NCI-H446 (cell line): ENCODE measurements at regions not wholly inside any gene's neighbourhood (a gene's known extent, or its start where the extent isn't known, plus 50 kb on each side); places are given as distances from the start of the nearest gene placed in this dataset.
"Not testable (repeated sequence)": the region's sequence is repeated elsewhere in the genome, so short reads cannot be mapped to it uniquely, and the experiment has no call there.

Source experiments
- DNase-seq, 2 experiments: peaks; one replicate each; lab custom pipeline; 2025; lab: John Stamatoyannopoulos, UW

DNA sequence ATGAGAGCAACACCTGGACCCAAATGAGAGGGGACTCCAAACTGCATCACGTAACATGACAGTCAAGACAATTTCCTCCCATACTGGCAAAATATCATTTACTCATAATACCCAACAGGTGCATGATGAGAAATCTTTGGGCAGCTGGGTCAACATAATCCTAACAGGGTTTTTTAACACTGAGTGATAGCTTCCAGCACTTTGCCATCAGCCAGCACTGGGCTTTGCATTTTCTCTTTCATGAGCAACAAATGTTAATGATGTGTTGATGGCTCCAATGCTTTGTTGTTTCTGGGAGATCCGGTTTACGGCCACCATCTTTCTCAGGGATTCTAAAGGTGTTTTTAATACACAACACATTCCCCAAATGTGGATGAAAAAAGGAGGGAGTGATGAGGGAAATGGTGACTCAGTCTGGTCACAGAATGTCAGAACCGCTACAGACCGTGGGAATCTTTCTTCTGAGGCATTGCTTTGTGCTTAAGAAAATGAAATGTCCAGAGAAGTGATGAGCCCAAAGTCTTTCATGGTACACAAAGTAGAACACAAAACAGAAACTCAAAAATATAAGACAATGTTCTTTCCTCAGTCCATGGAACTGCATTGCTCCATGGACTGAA, 705.7 kb upstream of the IGFBP3 start:
- DNase-seq, result no peak

DNA sequence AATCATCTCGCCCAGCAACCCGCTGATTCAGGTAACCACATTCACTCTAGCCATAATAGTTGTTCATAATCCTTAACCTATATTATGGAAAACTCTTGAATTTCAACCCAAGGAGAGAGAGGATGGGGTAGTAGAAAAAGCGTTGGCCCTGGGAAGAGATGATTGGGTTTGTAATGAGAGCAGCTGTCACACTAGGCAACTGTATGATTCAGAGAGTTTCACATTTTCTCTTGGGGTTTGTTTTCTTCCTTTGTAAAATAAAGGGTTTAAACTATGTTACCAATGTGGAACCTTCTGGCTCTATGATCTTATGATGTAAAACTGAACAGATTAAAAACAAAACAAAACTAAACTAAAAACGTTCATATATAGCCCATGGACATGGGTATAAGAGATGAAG, 705.2 kb upstream of the IGFBP3 start:
- DNase-seq, result no peak

DNA sequence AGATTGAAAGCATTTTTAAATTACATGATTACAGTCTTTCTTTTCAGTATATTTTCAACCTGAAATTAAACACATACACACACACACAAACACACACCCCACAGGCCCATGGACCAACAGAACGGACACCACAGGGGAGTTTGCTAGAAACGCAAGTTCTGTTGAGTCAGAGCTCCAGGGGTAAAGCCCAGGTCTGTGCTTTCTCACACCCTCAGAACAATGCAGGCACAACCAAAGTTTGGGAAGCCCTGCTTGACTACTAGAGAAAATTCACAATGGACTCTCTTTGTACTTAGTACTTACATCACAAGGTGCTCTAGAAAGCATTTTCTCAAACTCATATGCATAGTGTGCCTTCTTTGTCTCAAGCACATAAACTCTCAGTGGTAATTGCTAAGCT, 704.0 kb upstream of the IGFBP3 start:
- DNase-seq, result no peak

DNA sequence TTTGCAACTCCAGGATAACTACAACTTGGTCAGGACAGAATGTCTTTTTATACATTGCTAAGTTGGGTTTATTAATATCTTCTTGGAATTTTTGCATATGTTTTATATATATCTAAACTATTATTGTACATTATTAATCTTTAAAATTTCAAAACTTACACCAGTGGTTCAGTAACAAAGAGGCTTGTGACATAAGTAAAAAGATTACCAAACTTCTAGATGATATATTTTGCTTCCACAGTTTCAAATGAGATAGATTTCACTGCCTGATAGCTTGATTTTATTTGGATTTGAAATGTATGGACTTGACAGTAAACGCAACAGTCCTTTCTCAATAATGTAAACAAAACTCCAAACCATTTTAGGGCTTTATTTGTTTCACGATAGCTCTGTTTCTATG, 701.2 kb upstream of the IGFBP3 start:
- no peak for DNase-seq

DNA sequence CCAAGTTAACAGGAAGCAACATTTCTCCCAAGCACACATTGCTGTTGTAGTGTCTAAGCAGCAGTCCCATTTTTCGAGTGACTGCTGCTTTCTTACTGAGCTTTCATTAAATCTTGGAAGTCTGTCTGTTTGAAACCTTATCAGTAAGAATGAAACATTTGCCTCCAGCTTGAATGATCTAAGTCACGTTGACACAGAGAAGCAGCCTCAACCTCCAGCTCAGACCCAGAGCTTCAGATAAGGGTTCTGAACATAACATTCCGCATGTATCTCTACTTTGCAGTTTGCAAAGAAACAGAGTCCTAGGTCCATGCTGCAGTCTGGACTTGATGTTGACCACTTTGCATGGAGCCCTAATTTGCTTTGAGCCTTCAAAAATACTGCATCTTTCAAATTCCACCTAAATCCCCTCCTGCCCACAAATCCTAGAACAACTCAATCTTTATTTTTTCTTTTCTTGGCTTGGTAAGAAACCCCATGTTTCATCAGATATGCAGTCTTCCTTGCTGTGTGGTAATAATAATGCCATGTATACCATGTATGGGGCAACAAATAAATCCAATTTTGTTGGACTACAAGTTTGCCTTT, 698.7 kb upstream of the IGFBP3 start:
- DNase-seq, result no peak

DNA sequence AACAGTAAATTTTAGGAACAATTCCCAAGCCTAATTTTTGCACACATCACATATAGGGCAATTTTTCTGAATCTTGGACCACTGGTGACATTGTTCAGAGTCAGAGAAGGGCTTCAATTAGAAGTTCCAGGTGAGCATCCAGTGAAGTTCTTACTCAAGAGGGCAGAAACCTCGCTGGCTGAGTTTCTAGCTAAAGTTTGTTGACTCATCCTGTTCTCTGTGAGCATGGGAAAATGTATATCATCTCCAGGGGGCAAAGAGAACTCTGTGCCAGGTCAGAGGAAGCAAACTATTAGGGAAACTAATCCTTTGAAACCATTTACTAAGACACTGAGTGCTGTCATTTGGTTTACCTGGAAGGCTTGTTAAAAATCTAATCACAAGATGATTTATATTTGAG, 695.6 kb upstream of the IGFBP3 start:
- no peak for DNase-seq

DNA sequence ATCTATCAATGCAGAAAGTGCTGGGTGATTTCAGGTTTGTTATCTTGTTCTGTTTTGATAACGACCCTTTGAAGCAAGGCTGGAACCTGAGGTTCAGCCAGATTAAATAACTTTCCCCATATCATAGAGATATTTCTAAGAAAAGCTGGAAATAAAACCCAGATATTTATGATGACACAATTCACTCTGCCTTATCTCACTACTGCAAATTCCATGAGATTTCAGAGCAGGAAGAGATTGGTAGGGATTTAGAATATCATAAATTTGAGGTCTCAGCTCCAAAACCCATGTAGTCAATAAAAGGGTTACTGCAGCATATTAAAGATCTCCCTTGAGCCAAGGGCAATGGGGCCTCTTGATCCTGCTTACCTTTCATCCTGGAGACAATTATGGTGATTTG, 692.5 kb upstream of the IGFBP3 start:
- DNase-seq, result no peak

DNA sequence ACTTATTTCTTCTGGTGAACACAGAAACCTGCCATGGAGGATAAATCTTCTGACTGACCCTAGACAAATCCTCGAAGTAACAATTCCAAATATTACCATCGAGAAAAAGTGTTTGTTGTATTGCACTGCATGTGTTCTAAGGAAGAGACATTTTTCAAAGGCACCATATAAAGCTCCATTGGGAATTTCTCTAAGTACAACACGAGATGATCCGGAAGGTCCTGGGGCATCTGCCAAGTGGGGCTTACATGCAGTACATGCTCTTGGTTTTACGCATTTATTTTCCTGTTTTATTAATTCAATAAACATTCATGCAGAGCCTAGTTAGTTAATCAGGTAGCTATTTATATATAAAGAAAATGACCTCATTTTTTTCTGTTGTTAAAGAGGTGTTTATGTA, 692.0 kb upstream of the IGFBP3 start:
- DNase-seq, result no peak

DNA sequence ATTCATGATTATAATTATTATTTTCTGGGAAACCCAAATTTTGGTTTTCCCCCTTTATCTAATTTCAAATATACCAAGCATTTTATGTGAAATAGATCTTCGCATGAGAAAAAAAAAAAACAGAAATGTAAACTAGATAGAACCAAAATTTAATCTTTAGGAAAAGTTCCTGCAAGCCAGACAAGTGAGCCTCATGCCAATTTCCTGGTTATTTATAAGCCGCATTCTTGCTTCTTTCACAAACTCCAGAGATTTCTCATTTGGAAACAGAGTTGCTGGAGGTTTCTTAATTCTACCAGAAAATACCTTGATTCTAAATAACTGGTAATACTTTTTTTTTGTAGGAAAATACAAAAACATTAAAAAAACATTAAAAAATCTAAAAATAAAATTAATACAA, 690.4 kb upstream of the IGFBP3 start:
- DNase-seq, result no peak

DNA sequence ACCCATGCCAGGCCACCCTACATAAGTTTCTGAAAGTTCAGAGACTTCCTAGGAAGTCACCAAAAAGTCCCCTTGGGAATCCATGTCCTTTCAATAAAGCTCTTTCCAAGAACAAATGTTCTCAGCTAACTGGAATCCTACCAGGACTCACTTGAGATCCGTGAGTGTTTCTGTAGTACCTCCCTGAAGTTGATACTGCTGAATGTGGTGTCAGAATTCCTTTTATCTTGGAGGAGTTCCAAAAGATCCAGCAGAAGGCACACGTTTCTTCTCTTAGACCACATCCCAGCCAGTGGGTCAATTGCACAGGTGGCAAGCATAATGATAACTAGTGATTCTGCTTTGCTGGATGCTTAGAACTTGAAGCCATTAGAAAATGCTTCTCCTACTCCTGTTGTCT, 689.7 kb upstream of the IGFBP3 start:
- no peak for DNase-seq

DNA sequence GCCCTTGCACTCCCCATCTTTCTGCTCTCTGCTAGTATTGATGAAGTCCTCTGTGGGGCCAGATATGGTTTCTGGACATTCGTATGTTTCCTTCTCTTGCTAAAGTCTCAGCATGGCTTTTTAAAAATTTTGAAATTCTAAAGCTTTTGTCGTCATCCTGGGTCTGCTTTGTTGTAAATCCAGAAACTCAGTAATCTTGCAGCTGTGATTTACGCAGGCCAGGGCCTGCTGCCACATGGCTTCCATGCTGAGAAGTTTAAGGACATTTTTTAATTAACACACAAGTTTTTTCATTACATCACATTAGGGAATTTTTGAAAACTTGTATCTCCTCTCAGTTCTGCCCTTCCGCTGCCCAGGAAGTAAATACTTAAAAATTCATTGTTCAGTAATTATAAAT, 686.1 kb upstream of the IGFBP3 start:
- DNase-seq, result no peak

DNA sequence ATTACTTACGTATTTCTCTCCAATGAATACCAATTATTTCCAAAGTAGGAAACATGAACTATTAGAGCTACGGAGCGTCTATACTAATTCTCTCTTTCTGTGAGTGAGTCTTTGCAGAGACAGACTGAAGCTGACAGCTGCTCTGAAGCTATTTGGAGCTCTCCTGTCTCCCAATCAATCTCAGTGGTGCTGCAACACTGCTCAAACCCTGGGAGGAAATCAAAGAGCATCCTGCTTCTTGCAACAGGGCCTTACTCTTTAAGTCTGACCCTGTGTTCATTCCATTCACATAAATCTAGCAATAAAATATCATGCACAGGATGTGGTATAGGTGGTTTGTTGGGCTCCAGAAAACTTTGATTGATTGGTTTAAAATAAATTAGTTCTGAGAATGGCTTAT, 685.7 kb upstream of the IGFBP3 start:
- no peak for DNase-seq

DNA sequence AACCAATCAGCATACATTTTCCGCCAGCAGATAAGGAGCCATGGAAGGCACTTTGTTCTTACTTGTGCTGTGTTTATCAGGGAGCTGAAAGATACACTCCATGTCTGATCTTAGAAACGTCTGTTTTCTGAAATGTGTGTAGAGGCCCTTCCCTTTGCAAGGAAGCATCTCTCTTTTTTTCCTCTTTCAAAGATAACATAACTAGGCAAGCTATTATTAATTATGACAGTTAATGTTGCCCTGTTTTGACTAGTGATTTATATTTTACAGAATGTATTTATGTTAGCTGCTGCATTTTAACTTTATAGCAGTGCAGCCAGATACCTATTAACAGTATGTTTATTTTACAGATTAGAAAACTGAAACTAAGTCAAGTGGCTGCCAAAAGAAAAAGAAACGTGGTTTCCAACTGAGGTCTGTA, 683.2 kb upstream of the IGFBP3 start:
- no peak for DNase-seq

DNA sequence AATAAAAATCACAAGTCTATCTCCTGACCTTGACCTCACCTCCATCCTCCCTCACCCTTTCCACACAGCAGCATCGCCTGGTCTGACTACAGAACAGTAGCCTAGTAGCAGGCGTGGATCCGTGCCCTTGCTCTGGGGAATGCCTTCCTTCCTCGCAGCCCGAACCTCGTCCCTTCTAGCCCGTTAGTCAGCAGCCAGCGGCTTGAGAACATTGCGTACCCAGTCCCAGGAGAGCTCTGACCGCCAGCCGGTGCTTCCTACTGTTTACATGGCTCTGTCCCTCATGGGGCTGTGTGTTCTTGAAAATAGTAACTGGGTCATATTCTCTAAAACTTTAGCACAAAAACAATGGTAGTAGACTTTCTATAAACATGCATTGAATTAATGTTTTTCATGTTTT, 682.7 kb upstream of the IGFBP3 start:
- DNase-seq, result no peak

DNA sequence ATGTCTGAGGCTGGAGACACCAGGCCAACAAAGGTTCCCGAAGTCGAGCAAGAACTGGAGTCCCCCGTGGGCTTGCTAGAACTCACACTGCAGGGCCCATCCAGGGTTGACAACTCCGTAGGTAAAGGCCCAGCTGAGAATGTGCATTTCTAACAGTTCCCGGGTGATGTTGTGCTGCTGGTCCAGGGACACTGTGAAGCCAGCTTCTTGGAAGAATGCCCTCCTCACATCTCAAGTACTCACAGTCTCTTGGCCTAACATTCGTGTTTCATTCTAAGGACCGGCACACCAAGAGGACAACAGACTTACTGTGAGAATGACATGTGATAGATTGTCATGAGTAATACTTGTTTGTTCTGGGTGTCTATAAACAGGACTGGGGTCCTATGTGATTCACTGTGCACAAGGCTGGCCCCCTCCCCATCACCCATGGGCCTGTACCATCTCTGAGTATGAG, 682.3 kb upstream of the IGFBP3 start:
- no peak for DNase-seq

DNA sequence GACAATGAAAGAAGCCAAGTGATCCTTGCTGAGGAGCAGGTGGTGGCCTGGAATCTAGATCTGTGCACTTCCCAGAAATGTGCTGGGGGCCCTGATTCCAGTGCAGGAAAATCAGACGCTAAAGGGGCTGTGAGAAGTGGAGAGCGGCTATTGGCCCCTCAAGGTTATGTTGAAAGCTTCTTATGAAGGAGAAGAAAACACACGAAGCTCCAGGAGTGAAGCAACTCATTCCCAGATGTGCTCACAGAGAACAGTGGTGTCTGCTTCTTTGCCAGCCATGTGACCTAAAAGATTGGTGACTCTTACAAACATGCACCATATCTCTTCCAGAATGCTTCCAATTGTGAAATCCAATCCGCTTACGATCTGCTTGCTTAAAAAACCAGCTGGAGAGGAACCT, 679.3 kb upstream of the IGFBP3 start:
- no peak for DNase-seq

DNA sequence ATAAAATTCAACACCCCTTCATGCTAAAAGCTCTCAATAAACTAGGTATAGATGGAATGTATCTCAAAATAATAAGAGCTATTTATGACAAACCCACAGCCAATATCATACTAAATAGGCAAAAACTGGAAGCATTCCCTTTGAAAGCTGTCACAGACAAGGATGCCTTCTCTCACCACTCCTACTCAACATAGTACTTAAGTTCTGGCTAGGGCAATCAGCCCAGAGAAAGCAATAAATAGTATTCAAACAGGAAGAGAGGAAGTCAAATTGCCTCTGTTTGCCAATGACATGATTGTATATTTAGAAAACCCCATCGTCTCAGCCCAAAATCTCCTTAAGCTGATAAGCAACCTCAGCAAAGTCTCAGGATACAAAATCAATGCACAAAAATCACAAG, 673.8 kb upstream of the IGFBP3 start:
- DNase-seq, result not testable (repeated sequence)

DNA sequence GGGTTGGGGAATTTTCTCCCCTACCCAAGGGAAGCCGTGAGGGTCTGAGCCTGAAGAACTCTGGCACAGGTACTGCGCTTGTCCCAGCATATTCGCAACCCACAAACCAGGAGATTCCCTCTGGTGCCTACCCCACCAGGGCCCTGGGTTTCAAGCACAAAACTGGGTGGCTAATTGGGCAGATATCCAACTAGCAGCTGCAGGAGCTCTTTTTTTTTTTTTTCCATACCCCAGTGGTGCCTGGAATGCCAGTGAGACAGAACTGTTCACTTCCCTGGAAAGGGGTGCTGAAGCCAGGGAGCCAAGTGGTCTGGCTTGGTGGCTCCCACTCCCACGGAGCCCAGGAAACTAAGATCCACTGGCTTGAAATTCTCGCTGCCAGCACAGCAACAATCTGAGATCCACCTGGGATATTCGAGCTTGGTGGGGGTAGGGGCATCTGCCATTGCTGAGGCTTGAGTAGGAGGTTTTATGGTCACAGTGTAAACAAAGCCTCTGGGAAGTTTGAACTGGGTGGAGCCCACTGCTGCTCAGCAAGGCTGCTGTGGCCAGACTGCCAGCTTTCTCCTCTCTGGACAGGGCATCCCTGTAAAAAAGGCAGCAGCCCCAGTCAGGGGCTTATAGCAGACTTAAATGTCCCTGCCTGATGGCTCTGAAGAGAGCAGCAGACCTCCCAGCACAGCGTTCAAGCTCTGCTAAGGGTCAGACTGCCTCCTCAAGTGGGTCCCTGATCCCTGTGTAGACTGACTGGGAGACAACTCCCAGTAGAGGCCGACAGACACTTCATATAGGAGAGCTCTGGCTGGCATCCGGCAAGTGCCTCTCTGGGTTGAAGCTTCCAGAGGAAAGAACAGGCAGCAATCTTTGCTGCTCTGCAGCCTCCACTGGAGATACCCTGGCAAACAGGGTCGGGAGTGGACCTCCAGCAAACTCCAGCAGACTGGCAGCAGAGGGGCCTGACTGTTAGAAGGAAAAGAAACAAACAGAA, 670.1 kb upstream of the IGFBP3 start:
- DNase-seq, result not testable (repeated sequence)

DNA sequence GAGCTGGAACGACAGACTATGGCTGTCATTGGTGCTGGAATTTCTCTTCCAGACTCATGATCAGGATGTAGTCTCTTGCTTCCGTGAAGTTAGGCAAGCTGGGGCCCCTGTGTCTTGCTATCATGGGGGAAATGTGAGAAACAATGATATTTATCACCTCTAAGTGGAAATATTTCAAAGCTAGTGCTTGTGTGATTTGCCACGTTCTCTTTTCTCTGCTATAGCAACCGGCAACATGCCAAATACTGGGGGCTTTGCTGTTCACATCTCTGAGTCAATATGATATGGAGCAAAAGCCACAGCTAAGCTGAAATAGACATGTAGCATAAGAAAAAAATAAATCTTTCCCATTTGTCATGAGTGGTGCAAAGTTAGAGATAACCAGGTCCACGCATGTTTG, 668.2 kb upstream of the IGFBP3 start:
- DNase-seq, result no peak

DNA sequence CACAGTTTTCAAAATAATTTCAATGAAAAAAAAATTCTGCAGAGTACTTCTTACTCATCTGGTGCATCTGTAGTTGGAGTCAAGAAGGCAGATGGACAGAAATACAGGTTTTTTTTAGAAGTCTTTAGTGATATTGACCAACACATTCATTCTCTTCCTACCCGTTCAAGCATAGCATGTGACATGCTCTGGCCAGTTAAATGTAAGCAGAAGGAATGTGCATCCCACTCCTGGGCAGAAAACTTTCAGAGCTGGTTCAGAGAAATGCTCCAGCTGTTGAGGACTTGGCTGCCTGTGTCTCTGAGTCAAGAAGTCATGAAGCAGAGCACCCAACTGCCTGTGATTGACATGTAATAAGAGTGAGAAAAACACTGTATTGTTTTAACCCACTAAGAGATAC, 665.3 kb upstream of the IGFBP3 start:
- no peak for DNase-seq

DNA sequence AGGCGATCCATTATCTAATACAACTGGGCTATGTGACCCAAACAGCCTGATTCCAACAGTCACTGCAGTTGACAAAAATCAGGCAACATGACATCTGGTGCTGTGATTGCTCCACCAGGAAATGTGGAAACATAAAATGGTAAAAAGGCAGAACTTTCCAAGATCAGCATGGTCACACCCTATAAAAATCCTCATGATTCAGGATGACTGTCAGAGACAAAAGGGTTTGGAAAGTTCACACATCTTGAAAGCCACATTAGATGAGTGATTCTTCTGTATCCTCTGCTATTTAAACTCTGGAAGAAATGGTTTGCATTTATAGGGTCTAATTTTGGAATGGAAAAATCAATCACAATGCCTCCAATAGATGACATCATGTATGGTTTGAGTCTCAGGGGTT, 662.6 kb upstream of the IGFBP3 start:
- no peak for DNase-seq

DNA sequence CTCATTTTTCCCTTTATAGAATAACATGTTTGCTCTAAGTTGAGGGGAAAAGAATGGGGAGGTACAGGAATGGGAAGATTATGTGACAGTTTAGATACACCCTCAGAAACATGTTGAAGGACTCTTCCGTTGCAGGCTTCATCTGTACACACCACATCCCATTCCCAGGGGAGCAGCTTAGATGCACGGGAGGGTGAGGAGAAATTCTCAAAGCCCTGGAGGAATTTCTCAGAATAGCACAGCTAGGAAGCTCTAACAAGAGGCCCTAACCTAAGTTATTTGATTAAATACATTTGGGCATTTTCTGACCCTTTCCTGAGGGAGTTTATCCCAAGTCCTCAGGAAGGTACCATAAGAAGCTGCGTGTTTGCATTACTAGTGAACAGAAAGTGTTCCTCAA, 660.2 kb upstream of the IGFBP3 start:
- DNase-seq, result no peak

DNA sequence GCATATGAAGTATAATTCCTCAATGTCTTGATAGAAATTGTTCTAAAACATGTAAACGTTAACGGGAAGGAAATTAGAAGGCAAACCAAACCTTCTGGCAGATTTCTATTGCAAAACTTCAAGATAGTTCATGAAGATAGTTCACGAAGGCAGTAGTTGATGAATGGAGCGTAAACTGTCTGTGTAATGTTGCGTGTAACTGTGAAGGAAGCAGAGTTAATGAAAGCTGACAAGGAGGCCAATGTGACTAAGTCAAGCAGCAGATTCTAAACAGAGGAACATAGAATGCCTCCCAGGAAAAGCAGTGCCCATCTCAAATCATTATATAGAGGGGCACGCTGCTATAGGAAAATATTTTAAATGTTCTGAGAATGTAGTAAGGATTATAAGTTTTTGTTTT, 659.7 kb upstream of the IGFBP3 start:
- no peak for DNase-seq
